DND-41 (cell line): ENCODE measurements at regions not wholly inside any gene's neighbourhood (a gene's known extent, or its start where the extent isn't known, plus 50 kb on each side); places are given as distances from the start of the nearest gene placed in this dataset.

ENCODE experiments used
- CTCF ChIP-seq: IDR thresholded peaks from 2 replicates; pipeline ENCODE4 v1.5.1; 2012; ENCODE audit warnings: borderline replicate concordance, low read length, moderate library complexity, mild to moderate bottlenecking; ENCODE audit not compliant: poor library complexity, severe bottlenecking; ENCODE audit errors: extremely low read depth
- EZH2 ChIP-seq: IDR thresholded peaks from 3 replicates; pipeline ENCODE4 v1.6.1; 2012; ENCODE audit warnings: borderline replicate concordance, low read depth, mild to moderate bottlenecking, moderate library complexity, low read length, inconsistent platforms; ENCODE audit not compliant: severe bottlenecking

GRCh38 chr3:2023959-2024358, 74.7 kb upstream of the CNTN4 start:
- TF ChIP-seq EZH2 (no peak), CTCF (no peak)
